ENCODE measurements at regions not wholly inside any gene's neighbourhood (a gene's known extent, or its start where the extent isn't known, plus 50 kb on each side); places are given as distances from the start of the nearest gene placed in this dataset.

- no peak overlapping the region for H3K9ac ChIP-seq (ENCODE audit: insufficient read depth, low read depth, low read length)
- 50% methylated on average over 1 of the region's 1 CpG for WGBS (ENCODE audit: low lambda C conversion rate)
- H3K4me2 ChIP-seq (ENCODE audit: low read depth, low read length), result no peak overlapping the region
- H3K36me3 ChIP-seq (replicated peaks in 1 of 2; ENCODE audit: control insufficient read depth in 1 of 2, insufficient read depth in 2 of 2, low read length in 2 of 2), result no peaks in the 10 kb centered on the region
- BruUV-seq (replicated peaks), result no TSS peak
- no peak for TF ChIP-seq ARNT2 (CRISPR knock-in tag; IDR thresholded peaks at IDR 0.05; ENCODE audit: low read depth)
- TF ChIP-seq AKAP8 (CRISPR knock-in tag; IDR thresholded peaks at IDR 0.05), result no peak
- no peak for TF ChIP-seq SALL1 (CRISPR knock-in tag; IDR thresholded peaks at IDR 0.05)
- no peak for TF ChIP-seq ZNF446 (CRISPR knock-in tag; IDR thresholded peaks at IDR 0.05)
- TF ChIP-seq, protein P1, sequence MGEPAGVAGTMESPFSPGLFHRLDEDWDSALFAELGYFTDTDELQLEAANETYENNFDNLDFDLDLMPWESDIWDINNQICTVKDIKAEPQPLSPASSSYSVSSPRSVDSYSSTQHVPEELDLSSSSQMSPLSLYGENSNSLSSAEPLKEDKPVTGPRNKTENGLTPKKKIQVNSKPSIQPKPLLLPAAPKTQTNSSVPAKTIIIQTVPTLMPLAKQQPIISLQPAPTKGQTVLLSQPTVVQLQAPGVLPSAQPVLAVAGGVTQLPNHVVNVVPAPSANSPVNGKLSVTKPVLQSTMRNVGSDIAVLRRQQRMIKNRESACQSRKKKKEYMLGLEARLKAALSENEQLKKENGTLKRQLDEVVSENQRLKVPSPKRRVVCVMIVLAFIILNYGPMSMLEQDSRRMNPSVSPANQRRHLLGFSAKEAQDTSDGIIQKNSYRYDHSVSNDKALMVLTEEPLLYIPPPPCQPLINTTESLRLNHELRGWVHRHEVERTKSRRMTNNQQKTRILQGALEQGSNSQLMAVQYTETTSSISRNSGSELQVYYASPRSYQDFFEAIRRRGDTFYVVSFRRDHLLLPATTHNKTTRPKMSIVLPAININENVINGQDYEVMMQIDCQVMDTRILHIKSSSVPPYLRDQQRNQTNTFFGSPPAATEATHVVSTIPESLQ (CRISPR knock-in tag; conservative IDR thresholded peaks at IDR 0.05), result no peak
- no peak for TF ChIP-seq DNMT3B (CRISPR knock-in tag; conservative IDR thresholded peaks at IDR 0.05)
- no peak for TF ChIP-seq SIX4 (CRISPR knock-in tag; IDR thresholded peaks at IDR 0.05)
- no peak for TF ChIP-seq DPF2 (CRISPR knock-in tag; IDR thresholded peaks at IDR 0.05; ENCODE audit: borderline replicate concordance, low read depth)
- TF ChIP-seq ZNF709 (CRISPR knock-in tag; IDR thresholded peaks at IDR 0.05), result no peak
- no peak for TF ChIP-seq KDM3A (CRISPR knock-in tag; IDR thresholded peaks at IDR 0.05; ENCODE audit: low read depth)
- no peak for TF ChIP-seq NR0B2 (CRISPR knock-in tag; IDR thresholded peaks at IDR 0.05)
- TF ChIP-seq ZNF747 (CRISPR knock-in tag; IDR thresholded peaks at IDR 0.05; ENCODE audit: borderline replicate concordance), result no peak
- no peak for TF ChIP-seq NCOA1 (CRISPR knock-in tag; IDR thresholded peaks at IDR 0.05)
- no peak for TF ChIP-seq ATF7 (IDR thresholded peaks at IDR 0.05)
- no peak for TF ChIP-seq ATF7 (CRISPR knock-in tag; IDR thresholded peaks at IDR 0.05)
- H3K27me3 ChIP-seq (ENCODE audit: control insufficient read depth in 1 of 2, insufficient read depth in 2 of 2, low read length in 2 of 2), result no peaks in the 10 kb centered on the region; a peak in 1 of 5 replicates
- in situ Hi-C loops (cut with HindIII; ENCODE audit: extremely low pct_ligation_motif_present, low pct_unique_long_range_greater_than_20kb), result no loop called here
- ChIA-PET POLR2A (no interaction called here), CTCF (ENCODE audit: low intra/inter-chr PET ratio, low total read pairs) (no interaction called here)
- H4K20me1 ChIP-seq (ENCODE audit: insufficient read depth, low read length), result no peaks in the 10 kb centered on the region
- H3K4me3 ChIP-seq (replicated peaks in 1 of 3; ENCODE audit: insufficient read depth in 1 of 3, low read depth in 2 of 3, low read length in 3 of 3), result no peak overlapping the region
- no peak for DNase-seq (ENCODE audit: low spot score)
- H3K9me3 ChIP-seq (ENCODE audit: low read length), result no peaks in the 10 kb centered on the region
- intact Hi-C loops (cut with micrococcal nuclease; ENCODE audit: unreplicated experiment), result no loop called here
- no peak for ATAC-seq
- no peak overlapping the region for H3K27ac ChIP-seq (ENCODE audit: extremely low read length, insufficient read depth, low read length)
- no peak overlapping the region for H2AFZ ChIP-seq (ENCODE audit: low read length)
- H3K4me1 ChIP-seq (ENCODE audit: insufficient read depth, low read length), result no peaks in the 10 kb centered on the region
- H3K79me2 ChIP-seq (ENCODE audit: insufficient read depth, low read length), result no peaks in the 10 kb centered on the region
- FAIRE-seq, result no peak
Observed at GRCh38 chr2:226076529-226076928, 677.0 kb downstream of the NYAP2 start.
